ENCODE measurements at regions not wholly inside any gene's neighbourhood (a gene's known extent, or its start where the extent isn't known, plus 50 kb on each side); places are given as distances from the start of the nearest gene placed in this dataset.
A peak's percentile ranks its signal among the peaks of the same experiment; 100 is the strongest.

DNA sequence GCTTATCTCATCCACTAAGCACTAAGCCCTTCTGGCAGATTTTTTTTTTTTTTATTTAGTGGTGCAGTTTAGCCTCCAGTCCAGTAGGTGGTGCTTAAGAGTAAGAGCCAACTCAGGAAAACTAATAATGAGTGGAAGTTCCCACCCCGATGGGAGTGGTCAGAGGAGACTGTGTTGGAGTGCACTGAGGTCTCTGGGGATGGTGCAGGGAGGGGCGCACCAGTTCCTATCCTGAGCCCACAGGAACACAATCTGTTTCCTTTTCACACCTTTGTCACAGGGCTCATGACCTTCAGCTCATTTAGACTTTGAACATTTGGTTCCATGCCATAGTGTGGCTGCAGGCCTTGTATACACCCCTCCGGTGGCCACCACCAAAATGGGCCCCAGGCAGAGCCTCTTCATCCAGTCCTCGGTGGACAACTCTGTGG, 367.4 kb downstream of the SPRY2 start:
- DNase-seq (ENCODE audit: low spot score) = no peak
- peaks cover 0 to 3% (median 0%) of the 10 kb centered on the region in 4 donors for H3K9me3 ChIP-seq (ENCODE audit: control insufficient read depth in 4 of 4, low read length in 3 of 4)
- H3K4me3 ChIP-seq (ENCODE audit: low read depth in 1 of 3, low read length in 3 of 3) = no peak overlapping the region
- 84% methylated on average over 4 of the region's 4 CpGs for WGBS
- H3K27me3 ChIP-seq (ENCODE audit: control insufficient read depth in 4 of 4, insufficient read depth in 4 of 4, low read length in 3 of 4) = no peaks in the 10 kb centered on the region
- TF ChIP-seq NR2F2 (IDR thresholded peaks at IDR 0.05) (peak; percentile 54), MAX (IDR thresholded peaks at IDR 0.05) (no peak), HNF4A (conservative IDR thresholded peaks at IDR 0.05) (peak in 1 of 2 donors; percentile 14), RAD21 (IDR thresholded peaks at IDR 0.05) (peak; percentile 63 to 75), EGR1 (IDR thresholded peaks at IDR 0.05; ENCODE audit: low read depth in 2 of 2) (no peak)
- TF ChIP-seq, protein P1, sequence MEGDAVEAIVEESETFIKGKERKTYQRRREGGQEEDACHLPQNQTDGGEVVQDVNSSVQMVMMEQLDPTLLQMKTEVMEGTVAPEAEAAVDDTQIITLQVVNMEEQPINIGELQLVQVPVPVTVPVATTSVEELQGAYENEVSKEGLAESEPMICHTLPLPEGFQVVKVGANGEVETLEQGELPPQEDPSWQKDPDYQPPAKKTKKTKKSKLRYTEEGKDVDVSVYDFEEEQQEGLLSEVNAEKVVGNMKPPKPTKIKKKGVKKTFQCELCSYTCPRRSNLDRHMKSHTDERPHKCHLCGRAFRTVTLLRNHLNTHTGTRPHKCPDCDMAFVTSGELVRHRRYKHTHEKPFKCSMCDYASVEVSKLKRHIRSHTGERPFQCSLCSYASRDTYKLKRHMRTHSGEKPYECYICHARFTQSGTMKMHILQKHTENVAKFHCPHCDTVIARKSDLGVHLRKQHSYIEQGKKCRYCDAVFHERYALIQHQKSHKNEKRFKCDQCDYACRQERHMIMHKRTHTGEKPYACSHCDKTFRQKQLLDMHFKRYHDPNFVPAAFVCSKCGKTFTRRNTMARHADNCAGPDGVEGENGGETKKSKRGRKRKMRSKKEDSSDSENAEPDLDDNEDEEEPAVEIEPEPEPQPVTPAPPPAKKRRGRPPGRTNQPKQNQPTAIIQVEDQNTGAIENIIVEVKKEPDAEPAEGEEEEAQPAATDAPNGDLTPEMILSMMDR (IDR thresholded peaks at IDR 0.05; ENCODE audit: low read depth, low read length, missing input control) = peak; percentile 48
- TF ChIP-seq, protein P2, sequence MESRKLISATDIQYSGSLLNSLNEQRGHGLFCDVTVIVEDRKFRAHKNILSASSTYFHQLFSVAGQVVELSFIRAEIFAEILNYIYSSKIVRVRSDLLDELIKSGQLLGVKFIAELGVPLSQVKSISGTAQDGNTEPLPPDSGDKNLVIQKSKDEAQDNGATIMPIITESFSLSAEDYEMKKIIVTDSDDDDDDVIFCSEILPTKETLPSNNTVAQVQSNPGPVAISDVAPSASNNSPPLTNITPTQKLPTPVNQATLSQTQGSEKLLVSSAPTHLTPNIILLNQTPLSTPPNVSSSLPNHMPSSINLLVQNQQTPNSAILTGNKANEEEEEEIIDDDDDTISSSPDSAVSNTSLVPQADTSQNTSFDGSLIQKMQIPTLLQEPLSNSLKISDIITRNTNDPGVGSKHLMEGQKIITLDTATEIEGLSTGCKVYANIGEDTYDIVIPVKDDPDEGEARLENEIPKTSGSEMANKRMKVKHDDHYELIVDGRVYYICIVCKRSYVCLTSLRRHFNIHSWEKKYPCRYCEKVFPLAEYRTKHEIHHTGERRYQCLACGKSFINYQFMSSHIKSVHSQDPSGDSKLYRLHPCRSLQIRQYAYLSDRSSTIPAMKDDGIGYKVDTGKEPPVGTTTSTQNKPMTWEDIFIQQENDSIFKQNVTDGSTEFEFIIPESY (IDR thresholded peaks at IDR 0.05) = no peak
- no peaks in the 10 kb centered on the region for H3K4me1 ChIP-seq (ENCODE audit: control insufficient read depth in 4 of 4, insufficient read depth in 4 of 4, low read length in 3 of 4)
- no peaks in the 10 kb centered on the region for H3K36me3 ChIP-seq (ENCODE audit: control insufficient read depth in 4 of 4, insufficient read depth in 3 of 4, low read depth in 1 of 4, low read length in 3 of 4)
- no peak overlapping the region for H3K9ac ChIP-seq (ENCODE audit: low read depth in 1 of 2, low read length in 2 of 2)
- no peak overlapping the region for H3K27ac ChIP-seq (ENCODE audit: low read depth in 1 of 2, low read length in 2 of 2)

DNA sequence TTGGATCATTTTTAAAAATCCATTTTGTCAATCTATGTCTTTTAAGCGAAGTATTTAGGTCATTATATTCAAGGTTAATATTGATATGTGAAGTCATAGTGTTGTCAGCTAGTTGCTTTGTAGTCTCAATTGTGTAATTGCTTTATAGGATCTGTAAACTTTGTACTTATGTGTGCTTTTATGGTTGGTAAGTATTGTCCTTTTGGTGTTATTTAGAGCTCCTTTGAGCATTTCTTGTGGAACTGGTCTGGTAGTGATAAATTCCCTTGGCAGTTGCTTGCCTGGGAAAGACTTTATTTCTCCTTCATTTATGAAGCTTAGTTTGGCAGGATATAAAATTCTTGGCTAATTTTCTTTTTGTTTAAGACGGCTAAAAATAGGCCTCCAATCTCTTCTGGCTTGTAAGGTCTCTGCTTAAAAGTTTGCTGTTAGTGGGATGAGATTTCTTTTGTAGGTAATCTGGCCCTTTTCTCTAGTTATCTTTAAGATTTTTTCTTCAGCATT, 368.8 kb downstream of the SPRY2 start:
- H3K9me3 ChIP-seq (ENCODE audit: control insufficient read depth in 4 of 4, low read length in 3 of 4) = peaks cover 0 to 3% (median 0%) of the 10 kb centered on the region in 4 donors
- DNase-seq (ENCODE audit: low spot score) = no peak
- no peaks in the 10 kb centered on the region for H3K36me3 ChIP-seq (ENCODE audit: control insufficient read depth in 4 of 4, insufficient read depth in 3 of 4, low read depth in 1 of 4, low read length in 3 of 4)
- TF ChIP-seq REST (IDR thresholded peaks at IDR 0.05) (no peak), ATF3 (IDR thresholded peaks at IDR 0.05) (no peak), MAX (IDR thresholded peaks at IDR 0.05) (no peak), SP1 (IDR thresholded peaks at IDR 0.05) (no peak), GABPA (IDR thresholded peaks at IDR 0.05 in 1 of 2, conservative IDR thresholded peaks at IDR 0.05 in 1 of 2) (no peak), HNF4A (conservative IDR thresholded peaks at IDR 0.05) (no peak), RAD21 (IDR thresholded peaks at IDR 0.05) (no peak), JUND (IDR thresholded peaks at IDR 0.05) (no peak), EGR1 (IDR thresholded peaks at IDR 0.05; ENCODE audit: low read depth in 2 of 2) (no peak), NR2F2 (IDR thresholded peaks at IDR 0.05) (no peak), YY1 (IDR thresholded peaks at IDR 0.05) (no peak), HNF4G (IDR thresholded peaks at IDR 0.05) (no peak), RXRA (IDR thresholded peaks at IDR 0.05) (no peak), FOXA1 (IDR thresholded peaks at IDR 0.05) (no peak), FOXA2 (IDR thresholded peaks at IDR 0.05) (no peak)
- TF ChIP-seq, protein P2 (IDR thresholded peaks at IDR 0.05) = no peak
- TF ChIP-seq, protein P1 (IDR thresholded peaks at IDR 0.05; ENCODE audit: low read depth, low read length, missing input control) = no peak
- H3K4me1 ChIP-seq (ENCODE audit: control insufficient read depth in 4 of 4, insufficient read depth in 4 of 4, low read length in 3 of 4) = no peaks in the 10 kb centered on the region
- no peaks in the 10 kb centered on the region for H3K27me3 ChIP-seq (ENCODE audit: control insufficient read depth in 4 of 4, insufficient read depth in 4 of 4, low read length in 3 of 4)
- no peak overlapping the region for H3K9ac ChIP-seq (ENCODE audit: low read depth in 1 of 2, low read length in 2 of 2)
- no peak overlapping the region for H3K4me3 ChIP-seq (ENCODE audit: low read depth in 1 of 3, low read length in 3 of 3)
- 85% methylated on average over 2 of the region's 2 CpGs for WGBS
- no peak overlapping the region for H3K27ac ChIP-seq (ENCODE audit: low read depth in 1 of 2, low read length in 2 of 2)

Measured in liver (tissue), 8 donors.